ENCODE measurements at regions not wholly inside any gene's neighbourhood (a gene's known extent, or its start where the extent isn't known, plus 50 kb on each side); places are given as distances from the start of the nearest gene placed in this dataset.

- DNase-seq (ENCODE audit: extremely low read depth, low read depth): no peak
- TF ChIP-seq, protein P1, sequence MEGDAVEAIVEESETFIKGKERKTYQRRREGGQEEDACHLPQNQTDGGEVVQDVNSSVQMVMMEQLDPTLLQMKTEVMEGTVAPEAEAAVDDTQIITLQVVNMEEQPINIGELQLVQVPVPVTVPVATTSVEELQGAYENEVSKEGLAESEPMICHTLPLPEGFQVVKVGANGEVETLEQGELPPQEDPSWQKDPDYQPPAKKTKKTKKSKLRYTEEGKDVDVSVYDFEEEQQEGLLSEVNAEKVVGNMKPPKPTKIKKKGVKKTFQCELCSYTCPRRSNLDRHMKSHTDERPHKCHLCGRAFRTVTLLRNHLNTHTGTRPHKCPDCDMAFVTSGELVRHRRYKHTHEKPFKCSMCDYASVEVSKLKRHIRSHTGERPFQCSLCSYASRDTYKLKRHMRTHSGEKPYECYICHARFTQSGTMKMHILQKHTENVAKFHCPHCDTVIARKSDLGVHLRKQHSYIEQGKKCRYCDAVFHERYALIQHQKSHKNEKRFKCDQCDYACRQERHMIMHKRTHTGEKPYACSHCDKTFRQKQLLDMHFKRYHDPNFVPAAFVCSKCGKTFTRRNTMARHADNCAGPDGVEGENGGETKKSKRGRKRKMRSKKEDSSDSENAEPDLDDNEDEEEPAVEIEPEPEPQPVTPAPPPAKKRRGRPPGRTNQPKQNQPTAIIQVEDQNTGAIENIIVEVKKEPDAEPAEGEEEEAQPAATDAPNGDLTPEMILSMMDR (IDR thresholded peaks at IDR 0.05; ENCODE audit: low read depth, low read length): no peak
Measured at GRCh38 chr5:174363934-174364333, 318.4 kb downstream of the NSG2 start.

- TF ChIP-seq, protein P1 (IDR thresholded peaks at IDR 0.05; ENCODE audit: low read depth, low read length): no peak
- DNase-seq (ENCODE audit: extremely low read depth, low read depth): no peak
Measured at GRCh38 chr5:174364676-174365075, 319.2 kb downstream of the NSG2 start.

DNA sequence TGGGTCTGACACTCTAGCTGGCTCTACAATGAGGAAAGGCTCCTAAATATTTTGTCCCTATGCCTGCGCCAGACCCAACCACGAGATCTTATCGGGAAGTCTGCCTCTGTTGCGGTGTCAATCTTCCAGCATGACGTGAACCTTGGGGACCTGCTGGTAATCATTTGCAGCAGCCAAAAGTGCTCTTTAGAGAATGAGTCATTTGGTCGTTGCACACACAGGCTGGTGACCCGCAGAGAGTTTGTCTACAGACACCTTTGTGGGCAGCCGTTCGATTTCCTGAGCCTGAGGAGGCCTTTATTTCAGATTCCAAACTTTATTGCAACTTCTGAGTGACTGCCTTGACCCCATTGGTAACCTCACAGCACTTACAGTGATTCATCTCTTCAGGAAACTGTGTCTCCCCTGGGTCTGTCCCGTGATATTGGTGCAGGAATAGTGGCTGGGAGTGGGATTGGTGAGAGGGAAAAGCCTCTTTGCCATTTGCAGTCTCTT lies 326.1 kb downstream of the NSG2 start:
- TF ChIP-seq, protein P1 (IDR thresholded peaks at IDR 0.05; ENCODE audit: low read depth, low read length): no peak
- DNase-seq (ENCODE audit: extremely low read depth, low read depth): no peak

- TF ChIP-seq, protein P1 (IDR thresholded peaks at IDR 0.05; ENCODE audit: low read depth, low read length): no peak
Measured at GRCh38 chr5:174374206-174374605, 328.7 kb downstream of the NSG2 start.

GRCh38 chr5:174376056-174376455 lies 330.6 kb downstream of the NSG2 start:
- TF ChIP-seq, protein P1 (IDR thresholded peaks at IDR 0.05; ENCODE audit: low read depth, low read length): no peak

More at GRCh38 chr5:174374206-174374605, 328.7 kb downstream of the NSG2 start:
- no peak for DNase-seq (ENCODE audit: extremely low read depth, low read depth)

DNA sequence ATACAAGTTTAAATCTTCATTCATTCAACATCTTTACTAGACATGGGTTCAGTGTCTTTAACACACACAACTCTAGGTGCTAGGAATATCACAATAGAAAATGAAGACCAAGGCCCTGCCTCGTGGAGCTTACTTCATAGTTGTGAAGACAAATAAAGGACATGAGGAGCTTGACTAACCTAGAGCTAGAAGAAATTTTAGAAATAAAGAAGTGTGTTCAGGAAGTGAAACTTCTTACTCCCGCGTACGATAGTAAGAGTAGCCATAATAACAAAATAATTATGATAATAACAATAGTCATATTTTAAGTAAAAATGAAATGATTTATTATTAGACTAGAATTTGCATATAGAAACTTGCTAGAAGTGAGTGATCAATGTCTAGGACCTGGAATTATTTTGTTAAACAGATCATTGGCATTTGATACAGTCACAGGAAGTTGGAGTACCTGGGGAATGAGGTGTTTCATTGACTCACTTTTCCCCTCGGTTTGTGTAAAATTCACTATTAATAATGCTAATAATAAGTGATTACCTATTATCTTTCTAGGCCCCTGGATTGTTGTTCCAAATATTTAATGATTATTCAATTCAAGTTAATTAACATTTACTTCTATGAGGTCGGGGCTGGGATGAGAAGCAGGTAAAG lies 331.3 kb downstream of the NSG2 start:
- no peak for DNase-seq (ENCODE audit: extremely low read depth, low read depth)
- TF ChIP-seq, protein P1 (IDR thresholded peaks at IDR 0.05; ENCODE audit: low read depth, low read length): no peak

More at GRCh38 chr5:174376056-174376455, 330.6 kb downstream of the NSG2 start:
- no peak for DNase-seq (ENCODE audit: extremely low read depth, low read depth)

DNA sequence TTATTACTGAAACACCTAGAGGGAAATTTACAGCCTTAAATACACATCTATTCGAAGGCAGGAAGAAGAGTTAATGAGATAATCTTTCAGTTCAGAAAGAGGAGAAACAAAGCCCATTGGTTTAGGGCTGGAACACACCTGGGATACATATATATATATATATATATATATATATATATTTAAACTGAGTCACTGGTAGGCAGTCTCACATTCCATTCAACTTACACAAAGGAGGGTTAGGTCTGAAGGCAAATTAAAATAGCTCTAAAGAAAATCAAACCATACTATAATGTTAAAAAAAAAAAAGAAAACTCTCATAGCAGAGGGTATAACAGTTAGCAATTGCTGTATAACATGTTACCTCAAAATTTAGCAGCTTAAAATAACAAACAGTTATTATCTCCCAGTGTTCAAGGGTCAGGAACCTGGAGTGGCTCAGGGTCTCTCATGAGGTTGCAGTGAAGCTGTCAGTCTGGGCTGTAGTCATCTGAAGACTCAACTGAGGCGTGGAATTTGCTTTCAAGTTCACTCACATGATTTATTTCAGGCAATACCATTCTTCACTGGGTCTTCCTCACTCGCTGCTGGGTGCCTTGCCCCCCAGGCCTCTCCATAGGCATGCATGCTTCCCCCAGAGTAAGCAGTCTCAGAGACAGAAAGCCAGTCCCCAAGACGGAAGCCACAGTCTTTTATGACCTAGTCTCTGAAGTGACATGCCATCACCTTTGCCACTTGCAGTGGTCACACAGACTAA lies 332.8 kb downstream of the NSG2 start:
- no peak for DNase-seq (ENCODE audit: extremely low read depth, low read depth)
- TF ChIP-seq, protein P1 (IDR thresholded peaks at IDR 0.05; ENCODE audit: low read depth, low read length): no peak

Data from AG09319 (cell line).